Aorta (tissue), 5 donors: ENCODE measurements at regions not wholly inside any gene's neighbourhood (a gene's known extent, or its start where the extent isn't known, plus 50 kb on each side); places are given as distances from the start of the nearest gene placed in this dataset.

Experiments
- ATAC-seq: fragments of 200-7000 bp; cut with Tn5 transposase; one replicate; pipeline ENCODE4 v1.9.1; 2022; ENCODE audit warnings: moderate library complexity; ENCODE audit not compliant: low FRiP score
- DNase-seq, 2 donors: peaks; one replicate each; pipeline ENCODE4 v3.0.0-alpha.2; 2020
- H3K27ac ChIP-seq, 2 donors: one replicate each; pipeline ENCODE4 v1.5.1; 2013; ENCODE audit warnings: low read length in 2 of 2, mild to moderate bottlenecking in 2 of 2, moderate library complexity in 2 of 2, control low read depth in 1 of 2, inconsistent platforms in 1 of 2, low read depth in 1 of 2
- H3K27me3 ChIP-seq, 2 donors: one replicate each; pipeline ENCODE4 v1.6.1; 2013; ENCODE audit warnings: control low read depth in 1 of 2, low read length in 1 of 2, mild to moderate bottlenecking in 1 of 2, moderate library complexity in 1 of 2; ENCODE audit not compliant: insufficient read depth in 2 of 2, control insufficient read depth in 1 of 2
- H3K36me3 ChIP-seq, 2 donors: one replicate each; pipeline ENCODE4 v1.6.1; 2013; ENCODE audit warnings: control low read depth in 1 of 2, low read length in 1 of 2, mild to moderate bottlenecking in 1 of 2; ENCODE audit not compliant: insufficient read depth in 2 of 2, control insufficient read depth in 1 of 2
- H3K4me1 ChIP-seq, 2 donors: one replicate each; pipeline ENCODE4 v1.6.1; 2013; ENCODE audit warnings: low read length in 2 of 2, control low read depth in 1 of 2, mild to moderate bottlenecking in 1 of 2, moderate library complexity in 1 of 2; ENCODE audit not compliant: insufficient read depth in 2 of 2, control insufficient read depth in 1 of 2
- H3K4me3 ChIP-seq, 2 donors: one replicate each; pipeline ENCODE4 v1.5.1; 2013; ENCODE audit warnings: low read length in 2 of 2, control low read depth in 1 of 2, mild to moderate bottlenecking in 1 of 2
- H3K9me3 ChIP-seq: one replicate; pipeline ENCODE4 v1.6.1; 2013; ENCODE audit warnings: mild to moderate bottlenecking, low read length; ENCODE audit not compliant: control insufficient read depth
- WGBS, 2 donors: extraction: QIAGEN DNeasy Blood & Tissue Kit; methylation state at CpG; one replicate each; pipeline ENCODE4 v1.1.7; 2013; 5-methylcytosine and 5-hydroxymethylcytosine counted together
- intact Hi-C, 2 donors: fragments of 100-400 bp; cut with DNase I; formaldehyde crosslinking; loops; one replicate each; pipeline versions ENCODE4 v1.14.2 to v1.15.0; 2022
- donor health status: healthy with polysubstance abuse.
- donor health status: Bipolar disorder and iron deficiency.
- donor health status: DM: no; HTN: no; CAD: no.
- donor health status: DM: no; HTN: no; CAD: no.
- donor health status: DM: yes; HTN: yes; CAD: no.

GRCh38 chr9:106675780-106676179 lies 187.2 kb upstream of the ZNF462 start:
- ATAC-seq (no peak), DNase-seq (no peak)
- 76 to 77% methylated on average over 4 of the region's 4 CpGs for WGBS, 2 donors
- intact Hi-C loops, result no loop called here
- H3K4me1 ChIP-seq, result no peaks in the 10 kb centered on the region
- no peak overlapping the region for H3K4me3 ChIP-seq
- H3K27ac ChIP-seq, result no peak overlapping the region
- no peaks in the 10 kb centered on the region for H3K36me3 ChIP-seq
- H3K9me3 ChIP-seq, result no peaks in the 10 kb centered on the region
- no peaks in the 10 kb centered on the region for H3K27me3 ChIP-seq

GRCh38 chr9:106677374-106677773 lies 185.6 kb upstream of the ZNF462 start:
- intact Hi-C loops, result no loop called here
- H3K36me3 ChIP-seq, result no peaks in the 10 kb centered on the region
- H3K27ac ChIP-seq, result no peak overlapping the region
- H3K4me1 ChIP-seq, result no peaks in the 10 kb centered on the region
- DNase-seq, result no peak
- 91 to 97% methylated on average over 5 of the region's 5 CpGs for WGBS, 2 donors
- H3K27me3 ChIP-seq, result no peaks in the 10 kb centered on the region
- no peak overlapping the region for H3K4me3 ChIP-seq
- no peak for ATAC-seq
- peaks cover 1% of the 10 kb centered on the region for H3K9me3 ChIP-seq

- Histone ChIP-seq H3K9me3 (peaks cover 1% of the 10 kb centered on the region), H3K4me1 (no peaks in the 10 kb centered on the region), H3K27ac (no peak overlapping the region), H3K27me3 (no peaks in the 10 kb centered on the region), H3K36me3 (no peaks in the 10 kb centered on the region), H3K4me3 (no peak overlapping the region)
- DNase-seq (no peak), ATAC-seq (no peak)
- WGBS, 2 donors, result 30 to 41% methylated on average over 4 of the region's 4 CpGs
- intact Hi-C loops, result no loop called here
Observed at GRCh38 chr9:106677830-106678229, 185.1 kb upstream of the ZNF462 start.

GRCh38 chr9:106678273-106678672 lies 184.7 kb upstream of the ZNF462 start:
- H3K36me3 ChIP-seq, result no peaks in the 10 kb centered on the region
- no peak for DNase-seq
- H3K27ac ChIP-seq, result no peak overlapping the region
- intact Hi-C loops, result no loop called here
- no peaks in the 10 kb centered on the region for H3K27me3 ChIP-seq
- H3K4me1 ChIP-seq, result no peaks in the 10 kb centered on the region
- H3K9me3 ChIP-seq, result peaks cover 1% of the 10 kb centered on the region
- no peak for ATAC-seq
- H3K4me3 ChIP-seq, result no peak overlapping the region

GRCh38 chr9:106682420-106682819 lies 180.5 kb upstream of the ZNF462 start:
- Histone ChIP-seq H3K9me3 (peaks cover 1% of the 10 kb centered on the region), H3K27me3 (no peaks in the 10 kb centered on the region), H3K27ac (no peak overlapping the region), H3K4me1 (no peaks in the 10 kb centered on the region), H3K36me3 (no peaks in the 10 kb centered on the region), H3K4me3 (no peak overlapping the region)
- intact Hi-C loops, result no loop called here
- WGBS, 2 donors, result 54 to 64% methylated on average over 2 of the region's 2 CpGs
- ATAC-seq, result no peak
- no peak for DNase-seq

GRCh38 chr9:106683454-106683853 lies 179.5 kb upstream of the ZNF462 start:
- H3K27me3 ChIP-seq, result no peaks in the 10 kb centered on the region
- H3K36me3 ChIP-seq, result no peaks in the 10 kb centered on the region
- ATAC-seq (no peak), DNase-seq (no peak)
- H3K4me3 ChIP-seq, result no peak overlapping the region
- no peaks in the 10 kb centered on the region for H3K4me1 ChIP-seq
- no peak overlapping the region for H3K27ac ChIP-seq
- H3K9me3 ChIP-seq, result peaks cover 1% of the 10 kb centered on the region
- intact Hi-C loops, result no loop called here

- no peak overlapping the region for H3K27ac ChIP-seq
- 64 to 74% methylated on average over 11 of the region's 11 CpGs for WGBS, 2 donors
- ATAC-seq, result no peak
- H3K27me3 ChIP-seq, result no peaks in the 10 kb centered on the region
- H3K9me3 ChIP-seq, result peaks cover 1% of the 10 kb centered on the region
- intact Hi-C loops, result no loop called here
- H3K4me3 ChIP-seq, result no peak overlapping the region
- H3K36me3 ChIP-seq, result no peaks in the 10 kb centered on the region
- H3K4me1 ChIP-seq, result no peaks in the 10 kb centered on the region
- DNase-seq, result no peak
Observed at GRCh38 chr9:106684940-106685695, 177.8 kb upstream of the ZNF462 start.

- 58 to 66% methylated on average over 3 of the region's 3 CpGs for WGBS, 2 donors
- no peaks in the 10 kb centered on the region for H3K9me3 ChIP-seq
- no peaks in the 10 kb centered on the region for H3K36me3 ChIP-seq
- H3K27ac ChIP-seq, result no peak overlapping the region
- DNase-seq (no peak), ATAC-seq (no peak)
- intact Hi-C loops, result no loop called here
- no peaks in the 10 kb centered on the region for H3K27me3 ChIP-seq
- H3K4me3 ChIP-seq, result no peak overlapping the region
- H3K4me1 ChIP-seq, result no peaks in the 10 kb centered on the region
Observed at GRCh38 chr9:106689089-106689488, 173.9 kb upstream of the ZNF462 start.

GRCh38 chr9:106691627-106692026 lies 171.3 kb upstream of the ZNF462 start:
- intact Hi-C loops, result loop anchor here in 1 of 2 donors (10.0 kb wide), 1 partner anchor 173 kb away; the partner anchor contains the start of gene ZNF462
- ATAC-seq (no peak), DNase-seq (no peak)
- 67 to 75% methylated on average over 6 of the region's 6 CpGs for WGBS, 2 donors
- H3K9me3 ChIP-seq, result no peaks in the 10 kb centered on the region
- no peaks in the 10 kb centered on the region for H3K4me1 ChIP-seq
- no peaks in the 10 kb centered on the region for H3K36me3 ChIP-seq
- no peak overlapping the region for H3K27ac ChIP-seq
- no peak overlapping the region for H3K4me3 ChIP-seq
- H3K27me3 ChIP-seq, result no peaks in the 10 kb centered on the region
